Cardiac muscle cell (in vitro differentiated cells and primary cell): ENCODE measurements at regions not wholly inside any gene's neighbourhood (a gene's known extent, or its start where the extent isn't known, plus 50 kb on each side); places are given as distances from the start of the nearest gene placed in this dataset.
"Not testable (repeated sequence)": the region's sequence is repeated elsewhere in the genome, so short reads cannot be mapped to it uniquely, and the experiment has no call there.

ENCODE experiments used
- DNase-seq, 2 donors: peaks; one replicate each; pipeline versions ENCODE4 v3.0.0 to v3.0.0-alpha.2; 2010 to 2017; ENCODE audit warnings: low read depth in 1 of 2, low spot score in 1 of 2
- H3K27ac ChIP-seq: fragments of 200-600 bp; sonication (generic); 2 replicates; pipeline ENCODE4 v1.5.1; 2016
- H3K27me3 ChIP-seq: fragments of 200-600 bp; sonication (generic); 2 replicates; pipeline ENCODE4 v1.6.0; 2016; ENCODE audit warnings: control low read depth
- H3K36me3 ChIP-seq: fragments of 200-600 bp; sonication (generic); 2 replicates; pipeline ENCODE4 v1.5.1; 2016; ENCODE audit warnings: control low read depth
- H3K4me1 ChIP-seq: fragments of 200-600 bp; sonication (generic); 2 replicates; pipeline ENCODE4 v1.8.1; 2017; ENCODE audit warnings: low read depth, mild to moderate bottlenecking, mixed run types
- H3K4me3 ChIP-seq: fragments of 200-600 bp; sonication (generic); 2 replicates; pipeline ENCODE4 v1.5.1; 2016; ENCODE audit warnings: mild to moderate bottlenecking
- H3K9me3 ChIP-seq: fragments of 200-600 bp; sonication (generic); 2 replicates; pipeline ENCODE4 v1.5.1; 2017; ENCODE audit warnings: low read depth, mild to moderate bottlenecking, control low read depth
- CTCF ChIP-seq: IDR thresholded peaks from 2 replicates; pipeline ENCODE4 v1.5.1; 2012; ENCODE audit warnings: low read depth, mild to moderate bottlenecking, low read length

- DNase-seq, result no peak
- H3K27ac ChIP-seq, result no peak overlapping the region
- no peak overlapping the region for H3K4me3 ChIP-seq
- no peaks in the 10 kb centered on the region for H3K36me3 ChIP-seq
- H3K27me3 ChIP-seq, result no peaks in the 10 kb centered on the region
- no peak for TF ChIP-seq CTCF
- no peaks in the 10 kb centered on the region for H3K9me3 ChIP-seq
- no peaks in the 10 kb centered on the region for H3K4me1 ChIP-seq
Observed at GRCh38 chr6:166236596-166236995, 68.9 kb upstream of the TBXT start.

- no peak for TF ChIP-seq CTCF
- DNase-seq, result no peak
Observed at GRCh38 chr6:166235666-166236292, 68.1 kb upstream of the TBXT start.

GRCh38 chr6:166231181-166231580 is 63.5 kb upstream of the TBXT start:
- not testable (repeated sequence) for H3K4me1 ChIP-seq, H3K36me3 ChIP-seq, H3K9me3 ChIP-seq, H3K4me3 ChIP-seq, H3K27me3 ChIP-seq, H3K27ac ChIP-seq, DNase-seq

More at GRCh38 chr6:166235666-166236292, 68.1 kb upstream of the TBXT start:
- no peaks in the 10 kb centered on the region for H3K9me3 ChIP-seq
- no peaks in the 10 kb centered on the region for H3K4me1 ChIP-seq
- no peaks in the 10 kb centered on the region for H3K27me3 ChIP-seq
- no peak overlapping the region for H3K4me3 ChIP-seq
- H3K27ac ChIP-seq, result no peak overlapping the region
- no peaks in the 10 kb centered on the region for H3K36me3 ChIP-seq

- Histone ChIP-seq H3K27ac (no peak overlapping the region), H3K36me3 (no peaks in the 10 kb centered on the region), H3K27me3 (peaks cover 10% of the 10 kb centered on the region), H3K4me3 (no peak overlapping the region), H3K4me1 (no peaks in the 10 kb centered on the region), H3K9me3 (no peaks in the 10 kb centered on the region)
- DNase-seq, result no peak
- TF ChIP-seq CTCF, result no peak
Observed at GRCh38 chr6:166228839-166229528, 61.3 kb upstream of the TBXT start.

- H3K9me3 ChIP-seq, result no peaks in the 10 kb centered on the region
Observed at GRCh38 chr6:166228425-166228824, 60.8 kb upstream of the TBXT start.

More at GRCh38 chr6:166228425-166228824, 60.8 kb upstream of the TBXT start:
- Histone ChIP-seq H3K27ac (no peak overlapping the region), H3K4me1 (no peaks in the 10 kb centered on the region), H3K27me3 (peaks cover 10% of the 10 kb centered on the region), H3K4me3 (no peak overlapping the region), H3K36me3 (no peaks in the 10 kb centered on the region)
- TF ChIP-seq CTCF, result no peak
- no peak for DNase-seq
